ENCODE measurements at regions not wholly inside any gene's neighbourhood (a gene's known extent, or its start where the extent isn't known, plus 50 kb on each side); places are given as distances from the start of the nearest gene placed in this dataset.
A peak's percentile ranks its signal among the peaks of the same experiment; 100 is the strongest.

- DNase-seq (ENCODE audit: low read depth): no peak
Observed at GRCh38 chr4:152269448-152270191, 266.3 kb downstream of the FBXW7 start.

- DNase-seq (ENCODE audit: low read depth): no peak
Observed at GRCh38 chr4:152267811-152268210, 268.1 kb downstream of the FBXW7 start.

- DNase-seq (ENCODE audit: low read depth): no peak
Observed at GRCh38 chr4:152266831-152267480, 268.9 kb downstream of the FBXW7 start.

GRCh38 chr4:152265149-152265621, 270.7 kb downstream of the FBXW7 start:
- peak; percentile 94 for DNase-seq (ENCODE audit: low read depth)

GRCh38 chr4:152264106-152264505, 271.8 kb downstream of the FBXW7 start:
- no peak for DNase-seq (ENCODE audit: low read depth)

- peak; percentile 91 for DNase-seq (ENCODE audit: low read depth)
Observed at GRCh38 chr4:152259866-152260265, 276.0 kb downstream of the FBXW7 start.

GRCh38 chr4:152258804-152259708, 276.8 kb downstream of the FBXW7 start:
- peak; percentile 93 for DNase-seq (ENCODE audit: low read depth)

GRCh38 chr4:152258391-152258790, 277.5 kb downstream of the FBXW7 start:
- DNase-seq (ENCODE audit: low read depth): no peak

- peak; percentile 74 for DNase-seq (ENCODE audit: low read depth)
Observed at GRCh38 chr4:152257601-152258066, 278.3 kb downstream of the FBXW7 start.

GRCh38 chr4:152256996-152257395, 278.9 kb downstream of the FBXW7 start:
- peak; percentile 72 for DNase-seq (ENCODE audit: low read depth)

GRCh38 chr4:152255437-152255836, 280.5 kb downstream of the FBXW7 start:
- peak; percentile 60 for DNase-seq (ENCODE audit: low read depth)

- no peak for DNase-seq (ENCODE audit: low read depth)
Observed at GRCh38 chr4:152248347-152248746, 287.5 kb downstream of the FBXW7 start.

GRCh38 chr4:152247271-152247975, 288.5 kb downstream of the FBXW7 start:
- DNase-seq (ENCODE audit: low read depth): no peak

GRCh38 chr4:152246659-152247058, 289.2 kb downstream of the FBXW7 start:
- DNase-seq (ENCODE audit: low read depth): no peak

- no peak for DNase-seq (ENCODE audit: low read depth)
Observed at GRCh38 chr4:152245680-152246079, 290.2 kb downstream of the FBXW7 start.

GRCh38 chr4:152244659-152245058, 291.2 kb downstream of the FBXW7 start:
- no peak for DNase-seq (ENCODE audit: low read depth)

GRCh38 chr4:152243896-152244595, 291.8 kb downstream of the FBXW7 start:
- DNase-seq (ENCODE audit: low read depth): no peak

- no peak for DNase-seq (ENCODE audit: low read depth)
Observed at GRCh38 chr4:152243206-152243605, 292.7 kb downstream of the FBXW7 start.

- DNase-seq (ENCODE audit: low read depth): no peak
Observed at GRCh38 chr4:152240232-152240631, 295.7 kb downstream of the FBXW7 start.

- DNase-seq (ENCODE audit: low read depth): no peak
Observed at GRCh38 chr4:152239216-152239615, 296.7 kb downstream of the FBXW7 start.

GRCh38 chr4:152236519-152237056, 299.3 kb downstream of the FBXW7 start:
- no peak for DNase-seq (ENCODE audit: low read depth)
